Cerebellar nuclear complex (tissue), 1 donor: ENCODE measurements at regions not wholly inside any gene's neighbourhood (a gene's known extent, or its start where the extent isn't known, plus 50 kb on each side); places are given as distances from the start of the nearest gene placed in this dataset.

ENCODE experiments used
- DNase-seq, 2 experiments: peaks; one replicate each; lab custom pipeline; 2025; lab: John Stamatoyannopoulos, UW

- DNase-seq, result no peak
These were observed 103.2 kb downstream of the TBX5 start for GRCh38 chr12:114302606-114303315.

- DNase-seq, result no peak
These were observed 103.8 kb downstream of the TBX5 start for GRCh38 chr12:114302117-114302516.

- no peak for DNase-seq
These were observed 111.7 kb downstream of the TBX5 start for GRCh38 chr12:114294303-114294685.

GRCh38 chr12:114293571-114294302 is 112.2 kb downstream of the TBX5 start:
- no peak for DNase-seq

GRCh38 chr12:114293073-114293472 is 112.9 kb downstream of the TBX5 start:
- DNase-seq, result no peak

- no peak for DNase-seq
These were observed 114.4 kb downstream of the TBX5 start for GRCh38 chr12:114291389-114292060.

- DNase-seq, result no peak
These were observed 118.0 kb downstream of the TBX5 start for GRCh38 chr12:114287821-114288525.

- DNase-seq, result no peak
These were observed 119.8 kb downstream of the TBX5 start for GRCh38 chr12:114286145-114286544.

GRCh38 chr12:114285554-114285953 is 120.4 kb downstream of the TBX5 start:
- DNase-seq, result no peak

- DNase-seq, result no peak
These were observed 121.9 kb downstream of the TBX5 start for GRCh38 chr12:114284041-114284440.

GRCh38 chr12:114275932-114276785 is 129.8 kb downstream of the TBX5 start:
- no peak for DNase-seq

- no peak for DNase-seq
These were observed 130.9 kb downstream of the TBX5 start for GRCh38 chr12:114275086-114275485.

- peak; percentile 11 to 28 for DNase-seq
These were observed 131.8 kb downstream of the TBX5 start for GRCh38 chr12:114274131-114274530.

GRCh38 chr12:114272605-114273004 is 133.3 kb downstream of the TBX5 start:
- DNase-seq, result no peak

GRCh38 chr12:114272071-114272470 is 133.9 kb downstream of the TBX5 start:
- no peak for DNase-seq

- no peak for DNase-seq
These were observed 136.8 kb downstream of the TBX5 start for GRCh38 chr12:114269153-114269552.

GRCh38 chr12:114266536-114266935 is 139.4 kb downstream of the TBX5 start:
- DNase-seq, result no peak

- no peak for DNase-seq
These were observed 140.9 kb downstream of the TBX5 start for GRCh38 chr12:114265036-114265435.

- DNase-seq, result no peak
These were observed 142.7 kb downstream of the TBX5 start for GRCh38 chr12:114263056-114263805.

- DNase-seq, result no peak
These were observed 148.3 kb downstream of the TBX5 start for GRCh38 chr12:114257687-114258086.

GRCh38 chr12:114254998-114255397 is 150.9 kb downstream of the TBX5 start:
- no peak for DNase-seq
